Kidney (tissue), 13 donors: ENCODE measurements at regions not wholly inside any gene's neighbourhood (a gene's known extent, or its start where the extent isn't known, plus 50 kb on each side); places are given as distances from the start of the nearest gene placed in this dataset.
A peak's percentile ranks its signal among the peaks of the same experiment; 100 is the strongest.

Experiments
- DNase-seq, 5 donors: peaks; one replicate each; pipeline ENCODE4 v3.0.0-alpha.2; 2013 to 2020
- FAIRE-seq: peaks from 2 replicates; lab custom pipeline; 2012; peaks lifted over from hg19 to GRCh38; lab: Jason Lieb, UNC
- H3K27ac ChIP-seq, 2 donors: one replicate each; pipeline ENCODE4 v1.7.0; 2013; ENCODE audit warnings: low read depth in 2 of 2, low read length in 2 of 2, inconsistent platforms in 1 of 2
- H3K27me3 ChIP-seq: one replicate; pipeline ENCODE4 v1.7.1; 2013; ENCODE audit warnings: low read length, inconsistent platforms; ENCODE audit not compliant: control insufficient read depth, insufficient read depth
- H3K36me3 ChIP-seq, 3 donors: one replicate each; pipeline versions ENCODE4 v1.7.0 to v1.7.1; 2013; ENCODE audit warnings: low read length in 3 of 3, control low read depth in 1 of 3, inconsistent platforms in 1 of 3; ENCODE audit not compliant: insufficient read depth in 3 of 3, control insufficient read depth in 2 of 3
- H3K4me1 ChIP-seq, 3 donors: one replicate each; pipeline versions ENCODE4 v1.7.0 to v1.7.1; 2013; ENCODE audit warnings: low read length in 3 of 3, inconsistent platforms in 1 of 3, low read depth in 1 of 3; ENCODE audit not compliant: control insufficient read depth in 2 of 3, insufficient read depth in 2 of 3
- H3K4me3 ChIP-seq, 3 donors: one replicate each; pipeline versions ENCODE4 v1.7.0 to v1.8.1; 2013; ENCODE audit warnings: low read length in 3 of 3, control low read depth in 1 of 3, inconsistent platforms in 1 of 3
- H3K9ac ChIP-seq, 3 donors: one replicate each; pipeline versions ENCODE4 v1.7.0 to v1.7.1; 2013; ENCODE audit warnings: low read length in 3 of 3, control low read depth in 1 of 3, inconsistent platforms in 1 of 3
- H3K9me3 ChIP-seq, 3 donors: one replicate each; pipeline versions ENCODE4 v1.7.0 to v1.7.1; 2013; ENCODE audit warnings: low read length in 3 of 3, control low read depth in 1 of 3, inconsistent platforms in 1 of 3; ENCODE audit not compliant: control insufficient read depth in 2 of 3, insufficient read depth in 1 of 3
- intact Hi-C: fragments of 100-400 bp; cut with DNase I; formaldehyde crosslinking; loops from one replicate; pipeline ENCODE4 v1.11.1; 2022
- TF ChIP-seq, protein P1 (sequence below): IDR thresholded peaks from 3 replicates; pipeline ENCODE4 v1.5.1; 2012; ENCODE audit warnings: mild to moderate bottlenecking, moderate library complexity, borderline replicate concordance; ENCODE audit not compliant: insufficient read depth; ENCODE audit errors: extremely low read depth
- donor health status: control.
- donor health status: control.
- donor health status: control.
- donor health status: control.
- donor health status: control.
- donor health status: DM: yes; HTN: yes; CAD: no.
- donor health status: Normal renal cell carcinoma (clear cell type).

DNA sequence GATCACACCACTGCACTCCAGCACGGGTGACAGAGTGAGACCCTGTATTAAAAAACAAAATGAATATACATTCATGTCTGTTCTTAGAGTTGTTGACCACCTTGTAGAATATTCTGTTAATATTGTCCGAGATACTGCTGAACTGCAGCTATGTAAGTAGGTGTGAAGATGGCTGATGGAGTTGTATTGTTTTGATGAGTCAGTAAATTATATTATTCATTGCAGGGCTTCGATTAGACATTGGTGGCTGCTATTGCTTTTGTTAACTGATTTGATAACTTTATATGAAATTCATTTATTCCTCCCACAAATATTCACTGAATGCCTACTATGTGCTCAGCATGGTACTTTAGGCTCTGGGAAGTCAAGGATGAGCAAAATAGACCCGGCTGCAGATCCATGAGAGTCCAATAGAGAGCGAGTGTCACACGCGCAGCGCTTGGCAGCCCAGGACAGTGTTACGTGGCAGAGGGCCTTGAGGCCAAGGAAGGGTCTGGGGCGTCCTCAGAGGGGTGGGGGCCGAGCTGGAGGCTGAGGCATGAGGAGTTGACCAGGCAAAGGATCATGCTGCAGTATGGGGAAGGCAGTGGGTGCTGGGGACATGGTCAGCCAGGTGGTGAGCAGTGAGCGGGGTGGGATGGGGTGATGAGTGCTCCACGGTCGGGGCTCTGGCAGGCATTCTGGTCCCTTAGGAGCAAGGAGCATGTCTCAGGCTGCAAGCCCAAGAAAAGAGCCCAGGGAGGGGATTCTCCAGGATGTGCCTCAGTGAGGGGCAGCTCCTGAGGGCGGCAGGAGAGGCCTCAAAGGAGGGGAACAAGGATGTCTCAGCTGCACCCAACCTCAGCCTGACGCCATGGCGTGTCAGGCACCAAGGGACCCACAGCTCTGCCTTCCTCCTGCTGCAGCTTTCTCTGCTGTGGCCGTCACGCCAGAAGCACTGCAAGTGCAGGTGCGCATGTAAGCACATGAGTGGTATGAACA, 243.5 kb downstream of the GADD45G start:
- Histone ChIP-seq H3K9me3 (no peaks in the 10 kb centered on the region), H3K4me3 (no peak overlapping the region), H3K9ac (no peak overlapping the region), H3K27me3 (no peaks in the 10 kb centered on the region), H3K27ac (no peak overlapping the region), H3K4me1 (peaks cover 0 to 4% (median 0%) of the 10 kb centered on the region in 3 donors), H3K36me3 (no peaks in the 10 kb centered on the region)
- FAIRE-seq (no peak), DNase-seq (peak in 1 of 5 donors; percentile 14)
- TF ChIP-seq, protein P1, sequence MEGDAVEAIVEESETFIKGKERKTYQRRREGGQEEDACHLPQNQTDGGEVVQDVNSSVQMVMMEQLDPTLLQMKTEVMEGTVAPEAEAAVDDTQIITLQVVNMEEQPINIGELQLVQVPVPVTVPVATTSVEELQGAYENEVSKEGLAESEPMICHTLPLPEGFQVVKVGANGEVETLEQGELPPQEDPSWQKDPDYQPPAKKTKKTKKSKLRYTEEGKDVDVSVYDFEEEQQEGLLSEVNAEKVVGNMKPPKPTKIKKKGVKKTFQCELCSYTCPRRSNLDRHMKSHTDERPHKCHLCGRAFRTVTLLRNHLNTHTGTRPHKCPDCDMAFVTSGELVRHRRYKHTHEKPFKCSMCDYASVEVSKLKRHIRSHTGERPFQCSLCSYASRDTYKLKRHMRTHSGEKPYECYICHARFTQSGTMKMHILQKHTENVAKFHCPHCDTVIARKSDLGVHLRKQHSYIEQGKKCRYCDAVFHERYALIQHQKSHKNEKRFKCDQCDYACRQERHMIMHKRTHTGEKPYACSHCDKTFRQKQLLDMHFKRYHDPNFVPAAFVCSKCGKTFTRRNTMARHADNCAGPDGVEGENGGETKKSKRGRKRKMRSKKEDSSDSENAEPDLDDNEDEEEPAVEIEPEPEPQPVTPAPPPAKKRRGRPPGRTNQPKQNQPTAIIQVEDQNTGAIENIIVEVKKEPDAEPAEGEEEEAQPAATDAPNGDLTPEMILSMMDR: no peak
- intact Hi-C loops: no loop called here

- Histone ChIP-seq H3K9ac (no peak overlapping the region), H3K4me1 (peaks cover 0 to 4% (median 0%) of the 10 kb centered on the region in 3 donors), H3K27ac (no peak overlapping the region), H3K4me3 (no peak overlapping the region), H3K9me3 (no peaks in the 10 kb centered on the region), H3K36me3 (no peaks in the 10 kb centered on the region), H3K27me3 (no peaks in the 10 kb centered on the region)
- intact Hi-C loops: no loop called here
- DNase-seq (no peak), FAIRE-seq (no peak)
- TF ChIP-seq, protein P1: no peak
Measured at GRCh38 chr9:89849096-89849495, 244.3 kb downstream of the GADD45G start.

GRCh38 chr9:89850153-89850552, 245.3 kb downstream of the GADD45G start:
- no peaks in the 10 kb centered on the region for H3K36me3 ChIP-seq
- DNase-seq: no peak
- no peak for FAIRE-seq
- H3K9ac ChIP-seq: no peak overlapping the region
- no peaks in the 10 kb centered on the region for H3K9me3 ChIP-seq
- no peak overlapping the region for H3K27ac ChIP-seq
- H3K4me1 ChIP-seq: peaks cover 0 to 4% (median 0%) of the 10 kb centered on the region in 3 donors
- TF ChIP-seq, protein P1: no peak
- intact Hi-C loops: no loop called here
- H3K27me3 ChIP-seq: no peaks in the 10 kb centered on the region
- H3K4me3 ChIP-seq: no peak overlapping the region
